ENCODE measurements at regions not wholly inside any gene's neighbourhood (a gene's known extent, or its start where the extent isn't known, plus 50 kb on each side); places are given as distances from the start of the nearest gene placed in this dataset.
A peak's percentile ranks its signal among the peaks of the same experiment; 100 is the strongest.
"Not testable (repeated sequence)": the region's sequence is repeated elsewhere in the genome, so short reads cannot be mapped to it uniquely, and the experiment has no call there.

- H3K4me3 ChIP-seq (replicated peaks; ENCODE audit: insufficient read depth, low read length); H3K27me3 ChIP-seq (ENCODE audit: insufficient read depth, poor library complexity, severe bottlenecking); H3K27ac ChIP-seq (replicated peaks); DNase-seq (ENCODE audit: low read depth in 1 of 2, low spot score in 1 of 2): not testable (repeated sequence)
Observed at GRCh38 chr7:76971201-76971600, 61.0 kb downstream of the SPDYE17 start.

DNA sequence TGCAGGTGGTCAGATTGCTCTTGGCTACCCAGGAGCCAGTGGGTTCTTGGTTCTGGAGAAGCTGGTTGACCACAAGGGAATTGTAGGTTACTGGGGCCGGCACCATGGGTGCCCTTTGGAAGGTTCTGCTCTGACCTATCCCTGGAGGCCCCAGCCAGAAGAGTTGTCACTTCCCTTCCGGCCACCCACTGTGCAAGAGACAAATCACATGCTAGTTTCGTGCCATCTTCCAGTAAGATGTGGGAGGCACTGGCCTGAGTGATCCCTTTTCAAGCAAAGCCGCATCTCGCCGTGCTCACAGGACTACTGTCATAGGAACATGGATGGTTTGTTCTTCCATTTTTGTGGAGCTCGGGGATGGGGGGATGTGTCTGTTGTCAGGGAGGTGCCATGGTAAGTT is 62.3 kb downstream of the SPDYE17 start:
- H3K27me3 ChIP-seq (ENCODE audit: insufficient read depth, poor library complexity, severe bottlenecking); H3K4me3 ChIP-seq (replicated peaks; ENCODE audit: insufficient read depth, low read length); DNase-seq (ENCODE audit: low read depth in 1 of 2, low spot score in 1 of 2); H3K27ac ChIP-seq (replicated peaks): not testable (repeated sequence)

DNA sequence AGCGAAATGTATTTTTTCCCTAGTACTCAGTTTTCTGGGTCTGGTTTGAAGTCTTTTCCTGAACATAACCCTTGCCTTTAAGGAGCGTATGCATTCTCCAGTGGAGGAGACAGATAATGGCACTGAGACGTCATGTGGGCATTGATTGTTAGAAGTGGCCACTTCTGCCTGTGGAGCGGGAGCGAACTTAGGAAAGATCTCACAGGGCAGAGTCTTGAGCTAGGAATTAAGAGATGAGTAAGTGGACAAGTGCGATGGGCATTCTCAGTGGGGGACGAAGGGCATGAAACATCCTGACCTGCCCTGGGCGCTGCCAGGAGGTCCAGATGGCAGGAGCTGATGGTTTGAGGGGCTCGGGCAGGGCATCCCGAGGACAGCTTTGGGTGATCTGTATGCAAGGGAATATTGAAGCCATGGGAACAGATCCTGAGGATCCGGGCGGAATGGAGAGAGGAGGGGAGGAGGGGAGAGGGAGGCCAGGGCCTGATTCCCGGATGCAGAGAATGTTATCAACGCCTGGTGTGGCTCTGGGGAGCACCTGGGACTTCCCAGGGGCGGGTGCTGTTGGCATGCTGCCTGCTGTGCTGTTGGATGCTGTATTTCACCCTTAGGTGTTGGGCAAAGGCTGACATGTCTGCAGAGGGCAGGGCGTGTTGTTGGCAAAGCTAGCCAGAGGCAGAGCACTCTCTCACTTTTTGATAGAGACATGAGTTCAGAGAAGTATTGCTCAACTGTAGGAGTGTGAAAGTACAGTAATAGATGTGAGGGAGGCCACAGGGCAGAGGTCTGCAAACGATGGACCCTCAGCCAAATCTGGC is 66.2 kb downstream of the SPDYE17 start:
- not testable (repeated sequence) for H3K27me3 ChIP-seq (ENCODE audit: insufficient read depth, poor library complexity, severe bottlenecking); DNase-seq (ENCODE audit: low read depth in 1 of 2, low spot score in 1 of 2); H3K27ac ChIP-seq (replicated peaks); H3K4me3 ChIP-seq (replicated peaks; ENCODE audit: insufficient read depth, low read length)

GRCh38 chr7:76964050-76964449 is 68.1 kb downstream of the SPDYE17 start:
- H3K27ac ChIP-seq (replicated peaks); DNase-seq (ENCODE audit: low read depth in 1 of 2, low spot score in 1 of 2); H3K27me3 ChIP-seq (ENCODE audit: insufficient read depth, poor library complexity, severe bottlenecking); H3K4me3 ChIP-seq (replicated peaks; ENCODE audit: insufficient read depth, low read length): not testable (repeated sequence)

DNA sequence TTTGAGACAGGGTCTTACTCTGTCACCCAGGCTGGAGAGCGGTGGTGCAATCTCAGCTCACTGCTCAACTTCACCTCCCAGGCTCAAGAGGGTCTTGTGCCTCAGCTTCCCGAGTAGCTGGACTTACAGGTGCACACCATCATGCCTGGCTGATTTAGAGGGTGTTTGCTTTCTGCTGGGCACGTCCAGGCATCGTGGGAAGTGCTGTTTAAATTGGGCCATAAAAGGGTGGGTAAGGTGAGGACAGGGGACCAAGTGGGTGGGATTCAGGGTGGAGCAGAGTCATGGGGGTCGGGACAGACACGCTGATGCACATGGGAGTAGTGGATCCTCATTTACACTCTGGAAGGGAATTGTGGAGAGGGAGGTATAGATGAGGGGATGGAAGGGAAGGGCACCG is 69.1 kb downstream of the SPDYE17 start:
- not testable (repeated sequence) for H3K27me3 ChIP-seq (ENCODE audit: insufficient read depth, poor library complexity, severe bottlenecking); H3K27ac ChIP-seq (replicated peaks); DNase-seq (ENCODE audit: low read depth in 1 of 2, low spot score in 1 of 2); H3K4me3 ChIP-seq (replicated peaks; ENCODE audit: insufficient read depth, low read length)

- DNase-seq (ENCODE audit: low read depth in 1 of 2, low spot score in 1 of 2); H3K27me3 ChIP-seq (ENCODE audit: insufficient read depth, poor library complexity, severe bottlenecking); H3K4me3 ChIP-seq (replicated peaks; ENCODE audit: insufficient read depth, low read length); H3K27ac ChIP-seq (replicated peaks): not testable (repeated sequence)
Observed at GRCh38 chr7:76960400-76960986, 71.7 kb downstream of the SPDYE17 start.

- H3K27me3 ChIP-seq (ENCODE audit: insufficient read depth, poor library complexity, severe bottlenecking); DNase-seq (ENCODE audit: low read depth in 1 of 2, low spot score in 1 of 2); H3K27ac ChIP-seq (replicated peaks): not testable (repeated sequence)
- H3K4me3 ChIP-seq (replicated peaks; ENCODE audit: insufficient read depth, low read length) = peak overlapping the region; percentile 30
Observed at GRCh38 chr7:76959573-76960399, 72.4 kb downstream of the SPDYE17 start.

DNA sequence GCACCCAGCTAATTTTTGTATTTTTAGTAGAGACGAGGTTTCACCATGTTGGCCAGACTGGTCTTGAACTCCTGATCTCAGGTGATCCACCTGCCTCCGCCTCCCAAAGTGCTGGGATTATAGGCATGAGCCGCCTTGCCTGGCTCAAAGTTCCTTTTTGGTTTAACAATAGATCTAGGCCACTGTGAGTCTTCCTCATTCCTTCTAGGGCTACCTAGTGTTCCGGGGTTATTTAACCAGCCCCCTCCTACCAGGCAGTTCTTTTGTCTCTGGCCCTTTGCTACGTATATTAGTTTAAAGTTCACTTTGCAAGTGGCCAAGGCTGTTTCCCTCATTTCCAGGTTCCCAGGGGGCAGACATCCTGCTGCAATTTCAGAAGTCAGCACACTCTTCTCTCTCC is 75.6 kb downstream of the SPDYE17 start:
- not testable (repeated sequence) for DNase-seq (ENCODE audit: low read depth in 1 of 2, low spot score in 1 of 2); H3K4me3 ChIP-seq (replicated peaks; ENCODE audit: insufficient read depth, low read length); H3K27me3 ChIP-seq (ENCODE audit: insufficient read depth, poor library complexity, severe bottlenecking); H3K27ac ChIP-seq (replicated peaks)

GRCh38 chr7:76955124-76955523 is 77.0 kb downstream of the SPDYE17 start:
- H3K27me3 ChIP-seq (ENCODE audit: insufficient read depth, poor library complexity, severe bottlenecking); H3K27ac ChIP-seq (replicated peaks); DNase-seq (ENCODE audit: low read depth in 1 of 2, low spot score in 1 of 2); H3K4me3 ChIP-seq (replicated peaks; ENCODE audit: insufficient read depth, low read length): not testable (repeated sequence)

DNA sequence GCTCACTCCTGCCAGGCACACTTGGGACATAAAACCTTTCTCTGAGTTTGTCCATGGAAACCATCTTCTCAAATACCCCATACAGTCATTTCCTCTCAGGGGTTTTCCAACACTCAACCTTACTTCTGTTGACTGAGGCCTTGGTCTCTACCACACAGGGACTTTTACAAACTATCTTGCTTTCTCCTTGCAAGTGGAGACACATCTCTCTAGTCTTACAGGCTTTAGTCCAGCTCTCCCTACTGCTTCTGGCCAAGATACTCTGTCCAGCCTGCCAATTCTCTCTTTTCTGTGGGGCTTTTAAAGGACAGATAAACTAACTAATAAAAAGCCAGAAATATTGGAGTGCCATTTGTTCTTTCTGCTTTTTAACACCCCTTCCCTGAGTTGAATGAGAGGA is 87.6 kb downstream of the SPDYE17 start:
- not testable (repeated sequence) for H3K27ac ChIP-seq (replicated peaks); H3K4me3 ChIP-seq (replicated peaks; ENCODE audit: insufficient read depth, low read length); DNase-seq (ENCODE audit: low read depth in 1 of 2, low spot score in 1 of 2); H3K27me3 ChIP-seq (ENCODE audit: insufficient read depth, poor library complexity, severe bottlenecking)

All from HL-60 (cell line).